ENCODE measurements at regions not wholly inside any gene's neighbourhood (a gene's known extent, or its start where the extent isn't known, plus 50 kb on each side); places are given as distances from the start of the nearest gene placed in this dataset.
"Not testable (repeated sequence)": the region's sequence is repeated elsewhere in the genome, so short reads cannot be mapped to it uniquely, and the experiment has no call there.

- TF ChIP-seq CTCF (conservative IDR thresholded peaks at IDR 0.05; ENCODE audit: low read length); EZH2phosphoT487 (IDR thresholded peaks at IDR 0.05; ENCODE audit: borderline replicate concordance): not testable (repeated sequence)
Observed at GRCh38 chr16:29081829-29082639, 97.2 kb downstream of the LAT start.

Measured in Loucy (cell line).